Mammary epithelial cell (primary cell): ENCODE measurements at regions not wholly inside any gene's neighbourhood (a gene's known extent, or its start where the extent isn't known, plus 50 kb on each side); places are given as distances from the start of the nearest gene placed in this dataset.

ENCODE experiments used
- CTCF ChIP-seq, 2 donors: IDR thresholded peaks in 1 of 2; conservative IDR thresholded peaks in 1 of 2; 2 replicates each; pipeline ENCODE4 v1.5.1; 2011 to 2012; ENCODE audit warnings: inconsistent platforms in 2 of 2, low read length in 2 of 2, mild to moderate bottlenecking in 2 of 2, control low read depth in 1 of 2, low read depth in 1 of 2; ENCODE audit not compliant: insufficient read depth in 1 of 2; ENCODE audit errors: extremely low read depth in 1 of 2
- EZH2 ChIP-seq: IDR thresholded peaks from 2 replicates; pipeline ENCODE4 v1.6.1; 2012; ENCODE audit warnings: low read length, inconsistent platforms, borderline replicate concordance

DNA sequence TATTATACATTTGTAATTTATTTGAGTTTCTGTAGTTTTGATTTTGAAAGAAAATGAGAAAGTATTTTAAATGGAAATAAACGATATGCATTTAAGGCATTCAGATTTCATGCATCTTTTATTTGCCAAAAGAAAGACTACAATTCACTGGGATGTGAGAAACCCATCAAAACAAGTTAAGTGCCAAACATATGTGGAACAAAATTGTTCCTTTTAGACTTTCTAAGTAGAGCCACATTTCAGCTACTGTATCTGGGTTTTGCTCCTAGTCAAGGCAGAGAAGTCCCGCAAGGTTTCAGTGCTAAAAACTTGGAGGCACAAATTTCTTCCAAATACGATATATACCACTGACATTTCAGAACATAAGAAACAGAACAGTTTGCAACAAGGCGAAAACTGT, 1191.9 kb downstream of the SLITRK5 start:
- TF ChIP-seq CTCF (conservative IDR thresholded peaks at IDR 0.05 in 1 of 2, IDR thresholded peaks at IDR 0.05 in 1 of 2; ENCODE audit: extremely low read depth in 1 of 2, insufficient read depth in 1 of 2, low read depth in 1 of 2, low read length in 2 of 2) (no peak), EZH2 (no peak)
